GM12891 (cell line): ENCODE measurements at regions not wholly inside any gene's neighbourhood (a gene's known extent, or its start where the extent isn't known, plus 50 kb on each side); places are given as distances from the start of the nearest gene placed in this dataset.

ENCODE experiments used
- POLR2AphosphoS5 ChIP-seq: IDR thresholded peaks from 2 replicates; pipeline ENCODE4 v1.6.1; 2011; ENCODE audit warnings: low read depth, low read length, control low read depth
- TAF1 ChIP-seq: IDR thresholded peaks from 2 replicates; pipeline ENCODE4 v1.6.1; 2011; ENCODE audit warnings: low read depth, low read length, control low read depth

GRCh38 chr7:73954861-73955260 is 73.1 kb upstream of the ELN start:
- no peak for TF ChIP-seq POLR2AphosphoS5
- no peak for TF ChIP-seq TAF1
